H1 (cell line): ENCODE measurements at regions not wholly inside any gene's neighbourhood (a gene's known extent, or its start where the extent isn't known, plus 50 kb on each side); places are given as distances from the start of the nearest gene placed in this dataset.

Experiments used
- POLR2A ChIP-seq, 2 experiments: IDR thresholded peaks; 1 replicate in 1 of 2; 2 replicates in 1 of 2; pipeline ENCODE4 v1.6.1; 2011; ENCODE audit warnings: low read depth in 2 of 2, low read length in 2 of 2, mild to moderate bottlenecking in 2 of 2; ENCODE audit errors: control extremely low read depth in 1 of 2
- POLR2AphosphoS5 ChIP-seq: IDR thresholded peaks from 2 replicates; pipeline ENCODE4 v1.6.1; 2011; ENCODE audit warnings: low read depth, low read length
- TF ChIP-seq, protein P1 (sequence below): fragments of 300-600 bp; sonication (generic); IDR thresholded peaks from 2 replicates; pipeline ENCODE4 v1.7.1; 2012; ENCODE audit warnings: low read length, moderate library complexity, mild to moderate bottlenecking, inconsistent platforms; ENCODE audit not compliant: insufficient replicate concordance

DNA sequence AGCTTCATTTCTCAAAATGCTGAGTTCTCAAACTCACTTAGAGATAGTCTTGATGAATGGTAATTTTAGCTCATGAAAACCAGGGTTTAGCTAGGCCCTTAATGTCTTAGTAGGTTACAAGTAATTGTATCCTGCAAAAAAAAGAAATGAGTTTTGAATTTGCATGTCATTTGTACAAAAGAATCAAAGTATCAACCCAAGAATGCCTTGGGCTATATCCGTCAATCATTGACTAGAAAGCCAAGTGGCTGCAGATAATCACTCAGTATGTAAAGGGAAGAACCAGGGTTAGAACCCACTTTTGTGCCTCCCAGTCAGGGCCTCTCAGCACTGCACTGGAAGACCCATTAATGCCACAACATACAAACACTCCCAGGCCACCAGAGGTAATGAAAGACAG, 427.6 kb upstream of the MDFIC2 start (continued):
- TF ChIP-seq, protein P1, sequence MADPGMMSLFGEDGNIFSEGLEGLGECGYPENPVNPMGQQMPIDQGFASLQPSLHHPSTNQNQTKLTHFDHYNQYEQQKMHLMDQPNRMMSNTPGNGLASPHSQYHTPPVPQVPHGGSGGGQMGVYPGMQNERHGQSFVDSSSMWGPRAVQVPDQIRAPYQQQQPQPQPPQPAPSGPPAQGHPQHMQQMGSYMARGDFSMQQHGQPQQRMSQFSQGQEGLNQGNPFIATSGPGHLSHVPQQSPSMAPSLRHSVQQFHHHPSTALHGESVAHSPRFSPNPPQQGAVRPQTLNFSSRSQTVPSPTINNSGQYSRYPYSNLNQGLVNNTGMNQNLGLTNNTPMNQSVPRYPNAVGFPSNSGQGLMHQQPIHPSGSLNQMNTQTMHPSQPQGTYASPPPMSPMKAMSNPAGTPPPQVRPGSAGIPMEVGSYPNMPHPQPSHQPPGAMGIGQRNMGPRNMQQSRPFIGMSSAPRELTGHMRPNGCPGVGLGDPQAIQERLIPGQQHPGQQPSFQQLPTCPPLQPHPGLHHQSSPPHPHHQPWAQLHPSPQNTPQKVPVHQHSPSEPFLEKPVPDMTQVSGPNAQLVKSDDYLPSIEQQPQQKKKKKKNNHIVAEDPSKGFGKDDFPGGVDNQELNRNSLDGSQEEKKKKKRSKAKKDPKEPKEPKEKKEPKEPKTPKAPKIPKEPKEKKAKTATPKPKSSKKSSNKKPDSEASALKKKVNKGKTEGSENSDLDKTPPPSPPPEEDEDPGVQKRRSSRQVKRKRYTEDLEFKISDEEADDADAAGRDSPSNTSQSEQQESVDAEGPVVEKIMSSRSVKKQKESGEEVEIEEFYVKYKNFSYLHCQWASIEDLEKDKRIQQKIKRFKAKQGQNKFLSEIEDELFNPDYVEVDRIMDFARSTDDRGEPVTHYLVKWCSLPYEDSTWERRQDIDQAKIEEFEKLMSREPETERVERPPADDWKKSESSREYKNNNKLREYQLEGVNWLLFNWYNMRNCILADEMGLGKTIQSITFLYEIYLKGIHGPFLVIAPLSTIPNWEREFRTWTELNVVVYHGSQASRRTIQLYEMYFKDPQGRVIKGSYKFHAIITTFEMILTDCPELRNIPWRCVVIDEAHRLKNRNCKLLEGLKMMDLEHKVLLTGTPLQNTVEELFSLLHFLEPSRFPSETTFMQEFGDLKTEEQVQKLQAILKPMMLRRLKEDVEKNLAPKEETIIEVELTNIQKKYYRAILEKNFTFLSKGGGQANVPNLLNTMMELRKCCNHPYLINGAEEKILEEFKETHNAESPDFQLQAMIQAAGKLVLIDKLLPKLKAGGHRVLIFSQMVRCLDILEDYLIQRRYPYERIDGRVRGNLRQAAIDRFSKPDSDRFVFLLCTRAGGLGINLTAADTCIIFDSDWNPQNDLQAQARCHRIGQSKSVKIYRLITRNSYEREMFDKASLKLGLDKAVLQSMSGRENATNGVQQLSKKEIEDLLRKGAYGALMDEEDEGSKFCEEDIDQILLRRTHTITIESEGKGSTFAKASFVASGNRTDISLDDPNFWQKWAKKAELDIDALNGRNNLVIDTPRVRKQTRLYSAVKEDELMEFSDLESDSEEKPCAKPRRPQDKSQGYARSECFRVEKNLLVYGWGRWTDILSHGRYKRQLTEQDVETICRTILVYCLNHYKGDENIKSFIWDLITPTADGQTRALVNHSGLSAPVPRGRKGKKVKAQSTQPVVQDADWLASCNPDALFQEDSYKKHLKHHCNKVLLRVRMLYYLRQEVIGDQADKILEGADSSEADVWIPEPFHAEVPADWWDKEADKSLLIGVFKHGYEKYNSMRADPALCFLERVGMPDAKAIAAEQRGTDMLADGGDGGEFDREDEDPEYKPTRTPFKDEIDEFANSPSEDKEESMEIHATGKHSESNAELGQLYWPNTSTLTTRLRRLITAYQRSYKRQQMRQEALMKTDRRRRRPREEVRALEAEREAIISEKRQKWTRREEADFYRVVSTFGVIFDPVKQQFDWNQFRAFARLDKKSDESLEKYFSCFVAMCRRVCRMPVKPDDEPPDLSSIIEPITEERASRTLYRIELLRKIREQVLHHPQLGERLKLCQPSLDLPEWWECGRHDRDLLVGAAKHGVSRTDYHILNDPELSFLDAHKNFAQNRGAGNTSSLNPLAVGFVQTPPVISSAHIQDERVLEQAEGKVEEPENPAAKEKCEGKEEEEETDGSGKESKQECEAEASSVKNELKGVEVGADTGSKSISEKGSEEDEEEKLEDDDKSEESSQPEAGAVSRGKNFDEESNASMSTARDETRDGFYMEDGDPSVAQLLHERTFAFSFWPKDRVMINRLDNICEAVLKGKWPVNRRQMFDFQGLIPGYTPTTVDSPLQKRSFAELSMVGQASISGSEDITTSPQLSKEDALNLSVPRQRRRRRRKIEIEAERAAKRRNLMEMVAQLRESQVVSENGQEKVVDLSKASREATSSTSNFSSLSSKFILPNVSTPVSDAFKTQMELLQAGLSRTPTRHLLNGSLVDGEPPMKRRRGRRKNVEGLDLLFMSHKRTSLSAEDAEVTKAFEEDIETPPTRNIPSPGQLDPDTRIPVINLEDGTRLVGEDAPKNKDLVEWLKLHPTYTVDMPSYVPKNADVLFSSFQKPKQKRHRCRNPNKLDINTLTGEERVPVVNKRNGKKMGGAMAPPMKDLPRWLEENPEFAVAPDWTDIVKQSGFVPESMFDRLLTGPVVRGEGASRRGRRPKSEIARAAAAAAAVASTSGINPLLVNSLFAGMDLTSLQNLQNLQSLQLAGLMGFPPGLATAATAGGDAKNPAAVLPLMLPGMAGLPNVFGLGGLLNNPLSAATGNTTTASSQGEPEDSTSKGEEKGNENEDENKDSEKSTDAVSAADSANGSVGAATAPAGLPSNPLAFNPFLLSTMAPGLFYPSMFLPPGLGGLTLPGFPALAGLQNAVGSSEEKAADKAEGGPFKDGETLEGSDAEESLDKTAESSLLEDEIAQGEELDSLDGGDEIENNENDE, result no peak
- no peak for TF ChIP-seq POLR2A (IDR thresholded peaks at IDR 0.05; ENCODE audit: control extremely low read depth in 1 of 2, low read depth in 2 of 2, low read length in 2 of 2)
- TF ChIP-seq POLR2AphosphoS5, result no peak
- TF ChIP-seq, all 59 proteins: peak for 0
